ENCODE measurements at regions not wholly inside any gene's neighbourhood (a gene's known extent, or its start where the extent isn't known, plus 50 kb on each side); places are given as distances from the start of the nearest gene placed in this dataset.

- TF ChIP-seq CTCF (IDR thresholded peaks at IDR 0.05; ENCODE audit: insufficient read depth in 1 of 2, low read depth in 1 of 2, low read length in 1 of 2, severe bottlenecking in 1 of 2, unreplicated experiment in 1 of 2): no peak
- no peaks in the 10 kb centered on the region for H3K4me1 Mint-ChIP-seq (ENCODE audit: low read depth, unreplicated experiment)
- no peak overlapping the region for H3K4me3 Mint-ChIP-seq (ENCODE audit: unreplicated experiment)
- ChIA-PET POLR2A (no interaction called here), CTCF (no interaction called here)
- H3K27ac Mint-ChIP-seq (ENCODE audit: unreplicated experiment): no peak overlapping the region
- H3K4me1 ChIP-seq: no peaks in the 10 kb centered on the region
- H3K36me3 Mint-ChIP-seq (ENCODE audit: insufficient read depth, unreplicated experiment): no peaks in the 10 kb centered on the region
- intact Hi-C loops (cut with micrococcal nuclease; ENCODE audit: unreplicated experiment): no loop called here
- peaks cover 13% of the 10 kb centered on the region for H3K9me3 Mint-ChIP-seq (ENCODE audit: unreplicated experiment)
- H3K9me3 ChIP-seq: no peaks in the 10 kb centered on the region
- no peaks in the 10 kb centered on the region for H3K36me3 ChIP-seq (ENCODE audit: control insufficient read depth, insufficient read depth, low read length)
- no peak for DNase-seq
- no peaks in the 10 kb centered on the region for H3K27me3 Mint-ChIP-seq (ENCODE audit: insufficient read depth, unreplicated experiment)
- no TSS peak for BruUV-seq (replicated peaks)
- no peaks in the 10 kb centered on the region for H3K27me3 ChIP-seq (replicated peaks; ENCODE audit: control insufficient read depth, insufficient read depth, low read length)
- no peak overlapping the region for H3K4me3 ChIP-seq (ENCODE audit: low read depth, low read length)
These were observed 126.1 kb downstream of the SNX18 start for GRCh38 chr5:54643685-54644106.

- no peak for DNase-seq
- H3K27ac Mint-ChIP-seq (ENCODE audit: unreplicated experiment): no peak overlapping the region
- Histone ChIP-seq H3K36me3 (ENCODE audit: control insufficient read depth, insufficient read depth, low read length) (no peaks in the 10 kb centered on the region), H3K4me1 (no peaks in the 10 kb centered on the region), H3K4me3 (ENCODE audit: low read depth, low read length) (no peak overlapping the region), H3K27me3 (replicated peaks; ENCODE audit: control insufficient read depth, insufficient read depth, low read length) (no peaks in the 10 kb centered on the region), H3K9me3 (no peaks in the 10 kb centered on the region)
- H3K4me3 Mint-ChIP-seq (ENCODE audit: unreplicated experiment): no peak overlapping the region
- no peaks in the 10 kb centered on the region for H3K27me3 Mint-ChIP-seq (ENCODE audit: insufficient read depth, unreplicated experiment)
- H3K36me3 Mint-ChIP-seq (ENCODE audit: insufficient read depth, unreplicated experiment): no peaks in the 10 kb centered on the region
- TF ChIP-seq CTCF (IDR thresholded peaks at IDR 0.05; ENCODE audit: insufficient read depth in 1 of 2, low read depth in 1 of 2, low read length in 1 of 2, severe bottlenecking in 1 of 2, unreplicated experiment in 1 of 2): no peak
- no TSS peak for BruUV-seq (replicated peaks)
- no peaks in the 10 kb centered on the region for H3K9me3 Mint-ChIP-seq (ENCODE audit: unreplicated experiment)
- POLR2A ChIA-PET: no interaction called here
- CTCF ChIA-PET: no interaction called here
- intact Hi-C loops (cut with micrococcal nuclease; ENCODE audit: unreplicated experiment): no loop called here
- no peaks in the 10 kb centered on the region for H3K4me1 Mint-ChIP-seq (ENCODE audit: low read depth, unreplicated experiment)
These were observed 122.1 kb downstream of the SNX18 start for GRCh38 chr5:54639621-54640020.

- no peaks in the 10 kb centered on the region for H3K9me3 Mint-ChIP-seq (ENCODE audit: unreplicated experiment)
- no peak overlapping the region for H3K4me3 ChIP-seq (ENCODE audit: low read depth, low read length)
- no peaks in the 10 kb centered on the region for H3K36me3 ChIP-seq (ENCODE audit: control insufficient read depth, insufficient read depth, low read length)
- H3K27me3 ChIP-seq (replicated peaks; ENCODE audit: control insufficient read depth, insufficient read depth, low read length): no peaks in the 10 kb centered on the region
- H3K27me3 Mint-ChIP-seq (ENCODE audit: insufficient read depth, unreplicated experiment): no peaks in the 10 kb centered on the region
- no peaks in the 10 kb centered on the region for H3K9me3 ChIP-seq
- TF ChIP-seq CTCF (IDR thresholded peaks at IDR 0.05; ENCODE audit: insufficient read depth in 1 of 2, low read depth in 1 of 2, low read length in 1 of 2, severe bottlenecking in 1 of 2, unreplicated experiment in 1 of 2): no peak
- H3K4me1 ChIP-seq: no peaks in the 10 kb centered on the region
- H3K27ac Mint-ChIP-seq (ENCODE audit: unreplicated experiment): no peak overlapping the region
- no TSS peak for BruUV-seq (replicated peaks)
- no peaks in the 10 kb centered on the region for H3K36me3 Mint-ChIP-seq (ENCODE audit: insufficient read depth, unreplicated experiment)
- no peak overlapping the region for H3K4me3 Mint-ChIP-seq (ENCODE audit: unreplicated experiment)
- intact Hi-C loops (cut with micrococcal nuclease; ENCODE audit: unreplicated experiment): no loop called here
- ChIA-PET POLR2A (no interaction called here), CTCF (interaction anchor here (0.7 kb wide), 1 partner anchor 120 kb away, joined by 5 read pairs; the partner anchor contains the start of gene SNX18)
- no peak for DNase-seq
- H3K4me1 Mint-ChIP-seq (ENCODE audit: low read depth, unreplicated experiment): no peaks in the 10 kb centered on the region
These were observed 120.5 kb downstream of the SNX18 start for GRCh38 chr5:54638106-54638505.
